Fibroblast of the aortic adventitia (primary cell): ENCODE measurements at regions not wholly inside any gene's neighbourhood (a gene's known extent, or its start where the extent isn't known, plus 50 kb on each side); places are given as distances from the start of the nearest gene placed in this dataset.
A peak's percentile ranks its signal among the peaks of the same experiment; 100 is the strongest.

Experiments
- DNase-seq: peaks from one replicate; pipeline ENCODE4 v3.0.0-alpha.2; 2010; ENCODE audit warnings: low read depth
- H3K4me3 ChIP-seq: 2 replicates; pipeline ENCODE4 v1.5.1; 2011; ENCODE audit warnings: low read depth, mild to moderate bottlenecking, control low read depth, low read length, moderate library complexity
- TF ChIP-seq, protein P1 (sequence below): IDR thresholded peaks from 2 replicates; pipeline ENCODE4 v1.5.1; 2011; ENCODE audit warnings: mild to moderate bottlenecking, low read length, control low read depth, inconsistent platforms; ENCODE audit not compliant: insufficient read depth

- TF ChIP-seq, protein P1, sequence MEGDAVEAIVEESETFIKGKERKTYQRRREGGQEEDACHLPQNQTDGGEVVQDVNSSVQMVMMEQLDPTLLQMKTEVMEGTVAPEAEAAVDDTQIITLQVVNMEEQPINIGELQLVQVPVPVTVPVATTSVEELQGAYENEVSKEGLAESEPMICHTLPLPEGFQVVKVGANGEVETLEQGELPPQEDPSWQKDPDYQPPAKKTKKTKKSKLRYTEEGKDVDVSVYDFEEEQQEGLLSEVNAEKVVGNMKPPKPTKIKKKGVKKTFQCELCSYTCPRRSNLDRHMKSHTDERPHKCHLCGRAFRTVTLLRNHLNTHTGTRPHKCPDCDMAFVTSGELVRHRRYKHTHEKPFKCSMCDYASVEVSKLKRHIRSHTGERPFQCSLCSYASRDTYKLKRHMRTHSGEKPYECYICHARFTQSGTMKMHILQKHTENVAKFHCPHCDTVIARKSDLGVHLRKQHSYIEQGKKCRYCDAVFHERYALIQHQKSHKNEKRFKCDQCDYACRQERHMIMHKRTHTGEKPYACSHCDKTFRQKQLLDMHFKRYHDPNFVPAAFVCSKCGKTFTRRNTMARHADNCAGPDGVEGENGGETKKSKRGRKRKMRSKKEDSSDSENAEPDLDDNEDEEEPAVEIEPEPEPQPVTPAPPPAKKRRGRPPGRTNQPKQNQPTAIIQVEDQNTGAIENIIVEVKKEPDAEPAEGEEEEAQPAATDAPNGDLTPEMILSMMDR, result no peak
- no peak for DNase-seq
- no peak overlapping the region for H3K4me3 ChIP-seq
These were observed 68.7 kb upstream of the PTCSC3 start for GRCh38 chr14:36245223-36245622.

DNA sequence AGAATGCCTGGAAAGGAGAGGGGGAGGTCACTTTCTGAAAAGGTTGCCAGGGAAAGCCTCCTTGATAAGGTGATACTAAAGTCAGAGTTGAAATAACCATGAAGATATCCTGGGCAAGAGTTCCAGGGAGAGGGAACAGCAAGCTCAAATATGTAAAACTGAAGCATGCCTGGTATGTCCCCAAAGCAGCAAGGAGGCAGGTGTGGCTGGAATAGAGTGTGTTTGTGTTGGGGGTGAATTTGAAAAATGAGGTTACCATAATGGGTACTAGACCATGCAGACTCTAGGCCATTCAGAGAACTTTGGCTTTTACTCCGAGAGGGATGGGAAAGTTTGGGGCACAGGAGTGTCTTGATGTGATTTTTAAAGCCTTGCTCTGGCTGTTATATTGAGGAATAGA is 66.7 kb upstream of the PTCSC3 start:
- no peak overlapping the region for H3K4me3 ChIP-seq
- no peak for DNase-seq
- TF ChIP-seq, protein P1, result no peak

DNA sequence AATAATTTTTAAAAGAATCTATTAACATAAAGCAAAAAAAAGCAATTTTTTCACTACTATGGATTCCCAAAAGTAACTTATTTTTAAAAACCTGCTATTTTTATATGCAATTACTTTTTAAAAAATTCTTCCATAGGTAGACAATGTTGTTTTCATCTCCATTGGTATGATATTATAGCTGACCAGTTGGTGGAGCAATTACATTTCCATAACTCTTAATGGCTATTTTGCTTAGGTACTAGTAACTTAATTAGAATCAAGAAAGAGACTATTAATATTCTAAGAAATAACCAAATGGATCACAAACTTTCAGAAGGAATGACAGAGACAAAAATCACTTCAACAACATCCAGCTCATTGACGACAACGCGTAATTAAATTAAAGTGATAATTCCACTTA is 64.7 kb upstream of the PTCSC3 start:
- TF ChIP-seq, protein P1, result no peak
- no peak for DNase-seq

GRCh38 chr14:36238666-36239363 is 62.3 kb upstream of the PTCSC3 start:
- H3K4me3 ChIP-seq, result no peak overlapping the region
- TF ChIP-seq, protein P1, result no peak
- DNase-seq, result peak; percentile 19

More for the DNA sequence above, 64.7 kb upstream of the PTCSC3 start:
- no peak overlapping the region for H3K4me3 ChIP-seq

- TF ChIP-seq, protein P1, result no peak
- no peak overlapping the region for H3K4me3 ChIP-seq
- no peak for DNase-seq
These were observed 56.7 kb upstream of the PTCSC3 start for GRCh38 chr14:36233217-36233616.

GRCh38 chr14:36229262-36229661 is 52.7 kb upstream of the PTCSC3 start:
- DNase-seq, result no peak
- H3K4me3 ChIP-seq, result no peak overlapping the region
- TF ChIP-seq, protein P1, result no peak

GRCh38 chr14:36227802-36228201 is 51.3 kb upstream of the PTCSC3 start:
- no peak for DNase-seq
- H3K4me3 ChIP-seq, result no peak overlapping the region
- TF ChIP-seq, protein P1, result no peak
